SU-DHL-6 (cell line): ENCODE measurements at regions not wholly inside any gene's neighbourhood (a gene's known extent, or its start where the extent isn't known, plus 50 kb on each side); places are given as distances from the start of the nearest gene placed in this dataset.

Experiments used
- CTCF ChIP-seq: fragments of 200-600 bp; sonication (generic); IDR thresholded peaks from one replicate; pipeline ENCODE4 v1.5.1; 2017; ENCODE audit warnings: antibody characterized with exemption, mild to moderate bottlenecking, low read length, moderate library complexity; ENCODE audit not compliant: insufficient read depth, poor library complexity, severe bottlenecking
- EZH2phosphoT487 ChIP-seq: fragments of 200-600 bp; sonication (generic), shearing (Covaris generic); conservative IDR thresholded peaks from 2 replicates; pipeline ENCODE4 v1.6.1; 2018; ENCODE audit warnings: mild to moderate bottlenecking, antibody characterized with exemption, low read length, moderate library complexity, mixed read lengths

DNA sequence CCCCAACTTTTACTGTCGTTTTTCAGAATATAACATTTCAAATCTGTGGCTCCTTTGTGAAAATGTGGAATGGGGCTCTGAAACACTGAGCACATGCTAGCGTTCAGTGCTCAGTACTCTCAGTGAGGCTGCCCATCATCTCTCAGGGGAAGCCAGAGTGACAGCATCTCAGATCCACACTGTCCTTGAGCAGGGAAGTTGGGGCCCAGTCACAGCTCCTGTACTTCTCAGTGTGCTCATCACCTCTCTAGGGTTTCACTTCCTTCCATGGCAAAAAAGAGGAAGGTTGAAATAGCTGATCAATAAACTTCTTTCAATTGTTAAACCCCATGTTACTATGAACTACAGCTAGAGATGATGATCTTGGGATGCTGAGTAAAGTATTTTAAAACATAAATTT lies 565.9 kb upstream of the SPRY2 start:
- TF ChIP-seq CTCF (no peak), EZH2phosphoT487 (no peak)
